Activated naive CD4-positive, alpha-beta T cell treated with anti-CD3 and anti-CD28 coated beads for 36 hours (primary cell): ENCODE measurements at regions not wholly inside any gene's neighbourhood (a gene's known extent, or its start where the extent isn't known, plus 50 kb on each side); places are given as distances from the start of the nearest gene placed in this dataset.
"Not testable (repeated sequence)": the region's sequence is repeated elsewhere in the genome, so short reads cannot be mapped to it uniquely, and the experiment has no call there.

ENCODE experiments used
- CTCF ChIA-PET: fragments of 350-600 bp; sonication (Branson Sonifier 250); formaldehyde crosslinking; loops from one replicate; lab custom pipeline; 2021; ENCODE audit warnings: antibody characterized with exemption; lab: Charles Lee
- DNase-seq: peaks from one replicate; pipeline ENCODE4 v3.0.0-alpha.2; 2020
- H3K27ac Mint-ChIP-seq: one replicate; pipeline ENCODE4 v1.8.0; 2021; ENCODE audit warnings: mild to moderate bottlenecking, mixed read lengths
- H3K27me3 Mint-ChIP-seq: one replicate; pipeline ENCODE4 v1.8.0; 2021; ENCODE audit warnings: low read depth, mixed read lengths
- H3K36me3 Mint-ChIP-seq: one replicate; pipeline ENCODE4 v1.8.0; 2021; ENCODE audit warnings: low read depth, mixed read lengths
- H3K4me1 Mint-ChIP-seq: one replicate; pipeline ENCODE4 v1.8.0; 2021; ENCODE audit warnings: low read depth, mixed read lengths
- H3K4me3 Mint-ChIP-seq: one replicate; pipeline ENCODE4 v1.8.0; 2021; ENCODE audit warnings: mild to moderate bottlenecking, moderate library complexity, mixed read lengths
- H3K9me3 Mint-ChIP-seq: one replicate; pipeline ENCODE4 v1.8.0; 2021; ENCODE audit warnings: mixed read lengths
- intact Hi-C: fragments of 100-400 bp; cut with micrococcal nuclease; formaldehyde crosslinking; loops from one replicate; pipeline ENCODE4 v1.15.1; 2023

GRCh38 chr17:21613071-21613429, 79.3 kb upstream of the KCNJ18 start:
- H3K36me3 Mint-ChIP-seq = no peaks in the 10 kb centered on the region
- H3K4me3 Mint-ChIP-seq = no peak overlapping the region
- no peaks in the 10 kb centered on the region for H3K4me1 Mint-ChIP-seq
- H3K27ac Mint-ChIP-seq = no peak overlapping the region
- intact Hi-C loops = no loop called here
- peaks cover 3% of the 10 kb centered on the region for H3K27me3 Mint-ChIP-seq
- no peaks in the 10 kb centered on the region for H3K9me3 Mint-ChIP-seq
- CTCF ChIA-PET = no interaction called here
- no peak for DNase-seq

- CTCF ChIA-PET, H3K4me3 Mint-ChIP-seq: not testable (repeated sequence)
Observed at GRCh38 chr17:21626987-21627386, 65.3 kb upstream of the KCNJ18 start.

More at GRCh38 chr17:21626987-21627386, 65.3 kb upstream of the KCNJ18 start:
- H3K36me3 Mint-ChIP-seq, H3K27ac Mint-ChIP-seq, DNase-seq, H3K9me3 Mint-ChIP-seq, H3K27me3 Mint-ChIP-seq, intact Hi-C loops, H3K4me1 Mint-ChIP-seq: not testable (repeated sequence)
